HG02571 (cell line): ENCODE measurements at regions not wholly inside any gene's neighbourhood (a gene's known extent, or its start where the extent isn't known, plus 50 kb on each side); places are given as distances from the start of the nearest gene placed in this dataset.

Experiments
- ATAC-seq: cut with Tn5 transposase; IDR thresholded peaks from one replicate; pipeline ENCODE4 v1.9.1; 2021; ENCODE audit warnings: mild to moderate bottlenecking, moderate library complexity; ENCODE audit not compliant: unreplicated experiment

DNA sequence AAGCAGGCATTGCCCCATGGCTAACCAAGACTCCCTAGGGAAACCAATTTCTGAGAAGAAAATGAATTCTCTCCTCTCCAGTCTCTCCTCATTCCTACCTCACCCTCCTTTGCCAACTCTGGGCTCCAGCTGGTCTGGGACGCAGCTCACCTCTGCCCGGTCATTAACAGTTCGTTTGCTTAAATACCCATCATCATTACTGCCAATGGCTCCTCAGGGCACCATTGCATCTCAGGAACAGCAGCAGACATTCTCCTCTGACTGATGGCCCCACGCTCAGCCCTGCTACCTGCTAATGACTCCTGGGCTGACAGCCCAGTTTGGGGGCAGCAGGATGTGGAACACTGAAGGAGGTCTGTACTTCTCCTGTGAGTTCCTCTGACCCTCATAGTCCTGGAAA lies 462.0 kb downstream of the INSC start:
- no peak for ATAC-seq

DNA sequence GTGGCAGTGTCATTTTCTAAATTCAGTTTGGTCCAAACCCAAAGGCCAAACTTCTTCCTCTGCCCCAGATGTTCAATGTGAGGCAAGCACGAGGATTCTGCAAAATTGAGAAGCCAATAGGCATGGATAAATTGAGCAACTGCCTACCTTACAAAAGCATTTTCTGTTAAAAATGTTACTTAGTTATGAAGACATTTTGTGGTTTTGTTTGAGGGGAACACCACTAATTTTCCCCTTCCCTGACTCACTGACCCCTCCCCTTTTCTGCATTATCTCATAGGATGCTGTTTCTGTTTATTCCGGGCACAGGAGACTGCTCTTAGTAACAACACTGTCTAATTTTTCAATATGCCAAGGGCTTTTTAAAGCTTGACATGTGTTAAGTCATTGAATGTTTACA lies 462.8 kb downstream of the INSC start:
- no peak for ATAC-seq

DNA sequence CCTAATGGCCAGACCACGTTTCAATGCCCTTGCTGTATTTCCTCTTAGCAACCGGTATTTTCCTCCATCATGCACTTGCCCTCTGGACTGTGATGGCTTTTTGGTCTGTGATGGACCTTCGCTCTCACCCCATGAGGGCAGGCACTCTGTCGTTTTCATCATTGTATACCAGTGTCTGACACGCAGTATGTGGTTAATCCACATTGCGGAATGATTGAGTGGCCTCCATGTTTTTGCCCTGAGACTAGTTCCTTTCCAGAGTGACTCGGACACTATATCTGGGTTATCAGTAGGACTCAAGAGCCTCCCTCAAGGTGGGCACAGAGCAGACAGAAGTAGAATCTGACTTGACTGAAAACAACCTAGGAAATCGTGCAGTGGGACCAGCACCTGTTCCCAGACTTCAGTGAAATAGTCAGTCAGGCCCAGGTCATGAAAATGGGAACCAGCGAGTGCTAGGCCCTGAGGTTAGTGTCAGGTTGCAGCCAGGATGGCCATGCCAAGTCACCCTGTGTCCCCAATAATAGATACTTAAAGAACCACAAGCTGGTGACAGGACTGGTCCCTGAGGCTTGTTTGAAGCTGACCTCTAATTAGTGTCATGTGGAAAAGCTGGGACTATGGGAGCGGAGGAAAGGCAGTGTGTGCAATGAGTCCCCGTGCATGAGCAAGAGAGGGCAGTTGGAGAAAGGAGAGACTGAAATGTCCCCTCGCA lies 464.7 kb downstream of the INSC start:
- no peak for ATAC-seq

DNA sequence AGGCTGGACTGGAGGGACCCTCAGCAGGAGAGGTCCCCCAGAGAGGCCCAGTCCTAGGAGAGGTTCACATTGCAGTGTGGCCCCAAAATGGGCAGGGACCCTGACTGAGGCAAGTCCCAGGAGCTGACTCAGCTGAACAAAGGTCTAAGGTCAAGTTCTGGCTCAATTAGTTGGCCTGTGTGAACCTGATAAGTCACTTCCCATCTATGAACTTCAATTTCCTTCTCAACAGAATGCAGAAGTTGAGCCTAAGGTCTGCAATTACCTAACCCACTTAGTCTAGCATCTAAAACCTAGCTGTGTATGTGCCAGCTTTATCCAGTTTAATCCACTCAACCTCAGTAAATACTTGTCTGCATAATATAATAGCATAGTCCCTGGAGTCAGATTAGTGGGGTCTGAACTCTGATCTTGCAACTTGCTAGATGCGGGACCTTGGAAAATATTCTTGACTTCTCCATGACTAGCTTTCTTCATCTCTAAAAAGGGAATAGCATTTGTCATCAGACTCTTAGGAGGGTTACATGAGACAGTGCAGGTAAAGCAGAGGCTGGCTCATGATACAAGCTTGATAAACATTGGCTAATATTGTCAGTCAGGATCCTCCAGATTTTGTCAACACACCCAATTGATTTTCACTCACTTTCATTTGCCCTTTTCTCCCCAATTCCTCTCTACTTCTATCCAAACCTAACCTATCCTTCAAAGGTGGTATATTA lies 465.5 kb downstream of the INSC start:
- ATAC-seq = no peak

DNA sequence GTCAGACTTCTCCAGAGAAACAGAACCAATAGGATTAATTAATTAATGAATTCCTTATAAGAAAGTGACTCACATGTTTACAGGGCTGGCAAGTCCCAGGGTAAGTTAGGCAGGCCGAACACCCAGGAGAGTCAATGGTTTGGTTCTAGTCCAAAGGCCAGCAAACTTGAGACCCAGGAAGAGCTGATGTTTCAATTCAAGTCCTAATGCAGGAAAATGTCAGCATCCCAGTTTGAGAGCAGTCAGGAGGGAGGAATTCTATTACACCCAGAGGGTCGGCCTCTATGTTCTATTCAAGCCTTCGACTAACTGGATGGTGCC lies 466.0 kb downstream of the INSC start:
- no peak for ATAC-seq

DNA sequence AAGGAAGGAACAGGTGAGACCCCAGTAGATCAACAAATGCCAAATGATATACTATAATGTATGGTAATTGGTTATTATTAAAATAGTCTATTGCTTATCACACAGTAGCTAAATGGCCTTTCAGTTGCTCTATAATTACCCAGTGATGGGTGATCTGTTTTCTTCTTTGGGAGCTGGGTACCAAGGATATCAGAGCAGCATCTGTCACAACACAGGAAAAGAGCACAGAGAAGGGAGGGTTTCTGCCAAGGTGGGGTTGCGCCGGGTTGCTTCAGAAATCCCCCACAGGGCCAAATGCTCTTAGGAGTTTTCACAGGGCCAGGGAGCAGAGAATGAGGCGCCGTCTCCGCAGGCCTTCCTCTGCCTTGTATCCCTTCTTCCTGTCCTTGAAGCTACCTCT lies 469.4 kb downstream of the INSC start:
- no peak for ATAC-seq

DNA sequence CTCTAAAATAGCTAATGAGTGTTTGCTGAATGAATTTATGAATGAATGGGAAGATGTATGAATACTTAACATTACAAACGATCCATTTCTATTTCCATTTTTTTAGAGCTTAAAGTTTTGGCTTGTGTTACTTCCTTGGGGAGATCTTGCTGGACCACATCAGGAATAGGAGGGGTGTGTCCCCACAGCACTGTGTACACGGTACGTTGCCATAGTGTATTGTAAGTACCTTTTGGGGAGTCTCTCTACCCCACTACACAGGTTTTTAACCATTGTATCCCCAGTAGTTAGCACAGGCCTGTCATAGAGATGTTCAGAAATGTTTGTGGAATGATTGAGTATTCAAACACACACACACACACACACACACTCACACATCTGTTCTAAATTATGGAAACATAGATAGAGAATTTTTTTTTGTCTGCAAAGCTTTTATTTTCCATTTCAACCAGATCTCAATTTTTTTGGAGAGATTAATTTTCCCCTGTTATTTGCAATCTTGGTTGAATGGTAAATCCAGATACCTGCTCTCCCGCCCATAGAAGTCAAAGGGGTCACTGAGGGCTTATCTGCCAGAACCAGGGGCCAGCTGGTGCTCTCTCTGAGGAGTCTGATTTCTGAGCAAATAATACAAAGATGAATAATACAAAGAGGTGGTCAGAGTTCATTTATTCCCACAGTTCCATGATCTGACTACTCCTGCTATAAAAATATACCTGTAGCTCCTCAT lies 471.0 kb downstream of the INSC start:
- no peak for ATAC-seq

DNA sequence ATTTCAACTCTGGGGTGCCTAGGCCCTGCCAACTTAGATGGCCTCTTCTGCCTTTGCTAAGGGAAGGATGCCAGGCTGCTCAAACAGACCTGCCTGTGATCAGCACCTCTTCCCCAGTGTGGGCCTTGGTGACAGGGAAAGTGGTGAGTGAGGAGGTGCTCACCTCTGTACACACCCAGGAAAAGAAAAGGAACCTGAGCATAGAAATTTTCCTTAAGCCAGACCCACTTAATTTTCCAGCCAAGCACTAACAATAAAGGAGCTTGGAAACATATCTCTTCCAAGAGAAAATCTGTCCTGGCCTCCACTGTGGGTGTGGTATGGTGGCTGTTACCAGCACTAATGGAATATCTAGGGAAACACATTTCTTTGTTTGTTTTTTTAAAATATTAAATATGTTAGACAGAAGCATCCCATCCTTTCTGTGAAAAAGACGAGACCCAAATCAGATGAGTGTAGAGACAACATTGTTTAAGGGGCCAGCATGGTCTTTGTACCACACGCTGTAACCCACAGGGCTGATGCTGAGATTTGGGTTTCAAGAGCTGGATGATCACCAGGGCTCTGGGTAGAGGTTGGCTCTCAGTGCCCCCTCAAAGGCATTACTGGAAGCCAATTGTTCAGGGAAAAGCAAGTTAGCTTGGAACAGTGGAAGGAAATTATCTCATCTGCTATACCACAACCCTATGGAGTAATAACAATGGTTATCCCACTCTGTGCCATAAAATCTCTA lies 472.2 kb downstream of the INSC start:
- ATAC-seq = no peak

DNA sequence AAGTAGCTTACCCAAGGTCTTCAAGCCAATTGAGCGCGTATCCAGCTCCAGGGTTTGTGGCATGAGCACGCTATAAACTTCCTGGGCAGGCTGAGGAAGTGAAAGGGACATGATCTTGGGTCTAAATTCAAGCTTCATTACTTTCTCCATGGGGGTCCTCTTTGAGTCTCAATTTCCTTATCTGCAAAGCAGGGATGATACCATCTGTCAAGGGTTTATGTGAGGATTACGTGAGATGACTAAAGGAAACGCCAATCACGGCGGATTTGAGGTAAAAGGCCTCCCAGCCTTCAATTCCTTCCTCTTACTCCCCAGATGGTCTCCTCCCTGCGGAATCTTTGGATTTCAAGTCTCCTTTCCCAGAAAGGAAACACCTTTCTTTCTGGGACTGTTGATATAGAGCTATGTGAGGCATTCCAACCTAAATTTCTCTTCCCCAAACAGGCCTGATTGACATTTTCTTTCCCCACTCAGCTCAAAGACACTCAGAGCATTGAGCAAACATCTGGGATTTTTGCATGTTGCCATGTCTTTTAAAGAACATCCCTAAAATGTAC lies 474.4 kb downstream of the INSC start:
- no peak for ATAC-seq

DNA sequence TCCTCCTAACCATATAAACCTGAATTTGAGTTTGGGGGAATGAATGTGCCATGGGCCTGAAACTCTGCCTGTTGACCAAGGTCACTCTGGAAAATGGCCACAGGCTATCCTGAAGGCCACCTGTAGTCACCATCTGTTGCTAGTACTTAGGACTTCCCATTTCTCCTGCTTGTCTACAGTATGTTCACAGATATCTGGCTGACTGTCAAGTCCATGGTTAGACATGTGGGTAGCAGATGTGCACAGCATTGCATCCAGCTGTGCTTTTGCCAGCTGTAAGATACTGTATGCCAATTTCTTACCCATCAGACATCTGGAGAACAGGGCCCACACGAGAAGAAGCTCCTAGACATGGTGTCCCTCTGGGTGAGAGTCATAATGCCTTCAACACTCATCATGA lies 475.4 kb downstream of the INSC start:
- ATAC-seq = no peak

DNA sequence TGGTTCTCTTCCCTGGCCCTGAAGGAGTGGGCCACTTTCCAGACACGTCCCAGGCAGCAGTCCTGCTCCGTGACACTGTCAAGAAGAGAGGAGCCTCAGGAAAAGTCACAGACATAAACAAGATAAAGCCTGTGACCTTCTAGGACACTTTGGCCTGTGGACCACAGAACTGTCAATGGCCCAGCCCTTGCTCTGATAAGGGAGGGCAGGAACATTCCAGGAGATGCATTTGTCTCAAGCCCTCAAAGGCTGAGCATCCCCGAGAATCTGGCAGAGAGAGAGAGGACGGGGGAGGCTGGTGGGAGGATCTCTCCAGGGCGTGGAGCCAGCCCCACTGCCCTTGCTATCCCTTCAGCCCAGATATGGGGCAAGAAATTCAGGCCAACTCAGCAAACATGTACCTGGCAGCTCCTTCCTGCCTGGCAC lies 476.4 kb downstream of the INSC start:
- ATAC-seq = no peak

DNA sequence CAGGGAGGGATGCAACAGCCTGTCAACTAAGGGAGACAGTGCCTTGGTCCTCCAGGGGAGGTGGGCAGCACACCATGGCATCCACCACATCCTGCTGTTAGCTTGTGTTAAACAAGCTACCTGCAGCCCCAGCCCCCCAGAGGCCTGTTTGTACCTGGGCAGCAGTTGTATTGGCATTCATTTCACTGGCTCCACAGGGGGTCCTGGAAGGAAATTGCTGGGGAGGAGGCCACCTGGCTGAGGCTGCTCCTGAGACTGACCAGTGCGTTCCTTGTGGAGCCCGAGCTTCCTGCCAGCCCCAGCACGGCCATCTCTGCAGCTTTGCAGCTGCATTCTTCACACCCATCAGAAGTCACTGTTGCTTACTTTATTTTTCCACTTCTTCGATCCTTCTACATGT lies 479.9 kb downstream of the INSC start:
- no peak for ATAC-seq

DNA sequence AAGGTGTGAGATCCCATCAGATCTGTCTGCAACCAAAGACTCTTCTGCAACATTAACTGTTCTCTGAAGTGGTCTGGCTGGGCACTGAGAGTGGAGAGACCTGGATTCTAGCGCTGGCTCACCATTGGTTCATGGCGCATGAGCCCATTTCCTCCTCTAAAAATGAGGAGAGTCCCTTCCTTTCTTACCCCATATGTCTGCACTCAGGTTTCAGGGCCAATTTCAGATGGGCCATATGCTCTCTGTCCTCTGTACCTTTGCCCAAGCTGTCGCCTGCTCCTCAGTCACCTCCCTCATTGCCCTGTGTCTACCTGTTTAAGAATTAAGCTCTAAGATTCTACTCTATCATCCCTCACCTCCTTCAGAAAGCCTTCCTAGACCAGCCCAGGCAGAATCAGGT lies 484.7 kb downstream of the INSC start:
- no peak for ATAC-seq

DNA sequence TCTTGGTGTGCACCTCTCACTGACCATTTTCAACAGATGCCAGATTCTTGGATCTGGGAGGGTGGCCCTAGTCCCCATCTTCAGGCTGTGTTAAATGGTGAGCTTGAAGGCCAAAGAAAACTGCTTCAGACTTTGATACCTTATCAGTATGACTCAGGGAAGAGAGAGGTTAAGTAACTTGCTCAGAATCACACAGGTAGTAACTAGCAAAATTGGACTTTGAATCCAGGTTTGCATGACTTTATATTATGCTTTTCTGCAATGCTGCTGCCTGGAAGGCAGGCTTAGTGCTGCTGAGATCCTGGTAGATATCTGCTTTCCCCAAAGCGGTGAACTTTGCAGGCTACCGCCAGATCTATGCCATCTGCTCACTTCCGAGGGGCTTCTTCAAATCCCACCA lies 487.3 kb downstream of the INSC start:
- ATAC-seq = no peak

DNA sequence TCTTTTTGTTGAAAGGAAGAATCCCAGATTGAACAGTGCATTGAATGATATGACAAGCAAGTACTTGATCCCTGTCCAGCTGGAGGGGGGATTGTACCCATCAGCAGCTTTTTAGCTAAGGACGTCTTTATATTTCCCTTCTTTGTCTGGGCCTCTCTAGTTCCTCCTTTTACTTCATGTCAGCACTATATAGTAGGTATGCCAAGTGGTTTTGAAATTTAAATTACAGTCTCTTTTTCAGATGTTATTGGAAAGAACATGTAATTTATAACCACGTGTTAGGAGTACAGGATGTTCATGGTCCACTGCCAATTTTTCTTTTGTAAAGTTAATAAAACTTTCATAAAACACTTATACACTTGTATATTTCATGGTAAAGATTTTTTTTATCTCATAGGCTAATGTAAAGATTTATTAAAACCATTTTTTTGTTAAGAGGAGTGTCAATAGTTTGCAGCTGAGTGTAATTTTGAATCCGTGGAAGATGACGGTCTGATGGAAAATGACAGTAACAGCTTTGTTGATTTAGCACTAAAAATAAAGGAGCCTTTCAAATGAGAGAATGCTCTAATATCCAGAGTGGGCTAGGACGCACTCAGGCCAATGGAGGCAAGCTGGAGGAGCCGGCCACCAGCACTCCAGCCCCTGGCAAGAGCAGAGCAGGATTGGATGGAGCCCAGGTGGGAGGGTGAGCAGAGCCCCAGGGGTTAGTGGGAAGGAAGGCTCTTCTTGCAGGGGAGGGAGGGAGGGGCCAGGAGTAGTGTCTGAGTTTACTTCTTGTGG lies 488.3 kb downstream of the INSC start:
- no peak for ATAC-seq

DNA sequence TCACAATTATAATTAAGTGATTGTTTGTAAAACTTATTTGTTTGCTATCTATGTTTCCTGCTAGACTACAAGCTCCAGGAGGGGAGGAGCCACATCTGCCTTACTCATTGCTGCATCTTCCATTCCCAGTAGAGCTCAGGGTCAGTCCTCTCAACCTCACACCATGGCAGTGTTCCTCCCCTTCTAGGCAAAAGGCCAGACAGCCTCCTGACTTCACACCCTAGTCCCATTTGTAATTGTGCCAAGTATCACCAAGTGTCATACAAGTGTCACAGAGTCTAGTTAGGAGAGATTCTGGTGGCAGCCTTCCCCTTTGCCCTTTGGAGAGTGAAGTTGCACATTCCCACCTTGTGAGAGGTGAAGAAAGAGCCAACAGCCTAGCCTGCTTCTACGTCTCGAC lies 490.4 kb downstream of the INSC start:
- ATAC-seq = no peak

DNA sequence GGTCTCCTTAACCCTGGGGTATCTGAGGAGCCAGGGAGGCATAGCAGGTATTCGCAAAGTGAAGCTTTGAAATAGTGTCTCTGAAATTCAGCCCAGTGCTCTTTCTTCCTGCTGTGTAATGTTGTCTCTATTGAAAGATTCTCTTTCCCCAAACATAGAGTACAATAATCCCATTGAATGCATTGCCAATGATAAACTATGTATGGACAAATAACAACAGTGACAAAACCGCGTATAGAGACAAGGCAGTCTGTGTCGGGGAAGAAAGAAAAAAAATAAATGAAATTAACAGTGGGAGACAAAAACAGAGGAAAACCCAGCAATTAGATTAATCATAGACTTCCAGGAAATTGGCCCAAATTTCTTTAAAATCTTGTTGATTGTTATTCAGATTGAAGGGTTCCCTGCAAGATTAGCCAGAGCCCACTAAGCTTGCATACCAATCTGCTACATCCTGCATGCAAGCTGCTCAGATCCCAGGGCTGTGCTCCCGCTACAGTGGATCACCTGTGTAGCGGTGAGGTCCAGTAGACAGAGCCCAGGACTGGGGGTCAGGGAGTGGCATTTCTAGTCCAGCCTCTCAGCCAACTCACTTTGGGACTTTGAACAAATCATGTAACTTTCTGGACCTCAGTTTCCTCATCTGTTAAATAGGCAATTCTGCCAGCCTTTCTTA lies 492.8 kb downstream of the INSC start:
- no peak for ATAC-seq

DNA sequence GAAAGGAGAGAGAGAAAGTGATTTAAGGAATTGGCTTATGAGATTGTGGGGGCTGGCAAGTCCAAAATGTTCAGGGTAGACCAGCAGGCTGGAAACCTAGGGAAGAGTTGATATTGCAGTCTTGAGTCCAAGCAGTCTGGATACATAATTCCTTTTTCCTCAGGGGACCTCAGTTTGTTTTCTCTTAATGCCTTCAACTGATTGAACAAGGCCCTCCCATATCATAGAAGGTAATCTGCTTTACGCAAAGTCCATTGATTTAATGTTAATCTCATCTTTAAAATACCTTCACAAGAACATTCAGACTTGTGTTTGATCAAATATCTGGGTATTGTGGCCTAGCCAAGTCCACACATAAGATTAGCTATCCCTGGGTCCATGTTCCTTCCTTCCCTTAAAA lies 494.7 kb downstream of the INSC start:
- no peak for ATAC-seq

DNA sequence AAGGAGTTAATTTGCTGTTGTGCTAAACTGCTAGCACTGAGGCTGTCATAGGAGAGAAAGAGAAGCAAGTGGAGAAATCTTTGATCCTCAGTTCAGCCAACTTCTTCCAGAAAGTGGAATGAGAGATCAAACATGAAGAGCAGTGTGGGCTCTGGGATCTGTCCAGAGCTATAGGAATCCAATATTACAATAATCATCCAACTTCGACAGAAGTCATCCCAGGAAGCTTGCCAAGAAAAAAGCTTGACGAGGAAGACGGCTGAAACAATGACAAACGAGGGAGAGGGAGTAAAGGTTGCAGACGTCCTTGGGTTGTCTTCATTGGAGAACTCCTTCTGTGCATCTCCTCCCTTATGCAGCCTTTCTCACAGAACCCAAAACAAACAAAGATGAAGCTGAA lies 496.2 kb downstream of the INSC start:
- no peak for ATAC-seq

DNA sequence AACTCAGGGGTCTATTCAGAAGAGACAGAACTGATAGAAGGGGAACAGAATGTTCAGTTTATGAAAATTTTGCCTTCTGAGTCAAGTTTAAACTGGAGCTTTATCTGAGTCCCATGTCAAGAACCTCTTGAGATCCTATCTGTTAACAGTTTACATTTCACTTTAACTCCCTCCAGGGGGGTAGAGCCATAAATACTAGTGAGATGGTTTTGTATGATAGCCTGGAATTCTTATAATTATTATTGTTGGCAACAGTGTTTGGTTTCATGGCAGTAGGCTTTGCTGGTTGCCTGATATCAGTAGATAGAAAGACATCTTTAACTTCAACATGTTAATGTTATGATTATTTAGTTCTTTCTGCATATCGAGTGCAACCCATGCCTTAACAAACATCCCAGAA lies 498.5 kb downstream of the INSC start:
- no peak for ATAC-seq
